Endodermal cell (in vitro differentiated cells): ENCODE measurements at regions not wholly inside any gene's neighbourhood (a gene's known extent, or its start where the extent isn't known, plus 50 kb on each side); places are given as distances from the start of the nearest gene placed in this dataset.

ENCODE experiments used
- DNase-seq: peaks from one replicate; pipeline ENCODE4 v3.0.0-alpha.2; 2017
- H3K27ac ChIP-seq: 2 replicates; pipeline ENCODE4 v1.5.1; 2013; ENCODE audit warnings: mild to moderate bottlenecking, low read depth, low read length, moderate library complexity
- H3K27me3 ChIP-seq: 2 replicates; pipeline ENCODE4 v1.6.1; 2013; ENCODE audit warnings: mild to moderate bottlenecking, low read length, moderate library complexity; ENCODE audit not compliant: insufficient read depth, control insufficient read depth, poor library complexity, severe bottlenecking
- H3K36me3 ChIP-seq: 2 replicates; pipeline ENCODE4 v1.7.0; 2013; ENCODE audit warnings: mild to moderate bottlenecking, low read length, moderate library complexity; ENCODE audit not compliant: control insufficient read depth, insufficient read depth
- H3K4me1 ChIP-seq: one replicate; pipeline ENCODE4 v1.7.0; 2013; ENCODE audit warnings: low read length; ENCODE audit not compliant: control insufficient read depth, insufficient read depth
- H3K4me3 ChIP-seq: 2 replicates; pipeline ENCODE4 v1.5.1; 2013; ENCODE audit warnings: mild to moderate bottlenecking, low read length, moderate library complexity
- H3K9ac ChIP-seq: 2 replicates; pipeline ENCODE4 v1.6.1; 2013; ENCODE audit warnings: mild to moderate bottlenecking, low read length, moderate library complexity; ENCODE audit not compliant: poor library complexity, severe bottlenecking; ENCODE audit errors: extremely low read depth
- H3K9me3 ChIP-seq: 2 replicates; pipeline ENCODE4 v1.6.1; 2013; ENCODE audit warnings: mild to moderate bottlenecking, low read length, moderate library complexity; ENCODE audit not compliant: control insufficient read depth
- H3K27ac Mint-ChIP-seq: 2 replicates; pipeline ENCODE4 v1.8.0; 2020; ENCODE audit warnings: mixed read lengths
- H3K27me3 Mint-ChIP-seq: 2 replicates; pipeline ENCODE4 v1.8.0; 2021; ENCODE audit warnings: mild to moderate bottlenecking, mixed read lengths; ENCODE audit not compliant: insufficient read depth
- H3K36me3 Mint-ChIP-seq: 2 replicates; pipeline ENCODE4 v1.8.0; 2020; ENCODE audit warnings: low read depth, mixed read lengths
- H3K4me1 Mint-ChIP-seq: 2 replicates; pipeline ENCODE4 v1.8.0; 2020; ENCODE audit warnings: mixed read lengths
- H3K4me3 Mint-ChIP-seq: 2 replicates; pipeline ENCODE4 v1.8.0; 2020; ENCODE audit warnings: mild to moderate bottlenecking, moderate library complexity, mixed read lengths
- H3K9me3 Mint-ChIP-seq: 2 replicates; pipeline ENCODE4 v1.8.0; 2020; ENCODE audit warnings: mild to moderate bottlenecking, mixed read lengths
- WGBS, 2 experiments: methylation state at CpG; one replicate each; pipeline versions ENCODE4 v1.1.5 to v1.1.7; 2013; ENCODE audit warnings: missing lambda C conversion rate in 2 of 2, mixed read lengths in 1 of 2; ENCODE audit not compliant: insufficient coverage in 1 of 2, insufficient read length in 1 of 2; 5-methylcytosine and 5-hydroxymethylcytosine counted together
- TF ChIP-seq, protein P1 (sequence below): fragments of 200-600 bp; sonication (generic); conservative IDR thresholded peaks from 2 replicates; pipeline ENCODE4 v1.5.0; 2021; ENCODE audit warnings: antibody characterized with exemption, mild to moderate bottlenecking

DNA sequence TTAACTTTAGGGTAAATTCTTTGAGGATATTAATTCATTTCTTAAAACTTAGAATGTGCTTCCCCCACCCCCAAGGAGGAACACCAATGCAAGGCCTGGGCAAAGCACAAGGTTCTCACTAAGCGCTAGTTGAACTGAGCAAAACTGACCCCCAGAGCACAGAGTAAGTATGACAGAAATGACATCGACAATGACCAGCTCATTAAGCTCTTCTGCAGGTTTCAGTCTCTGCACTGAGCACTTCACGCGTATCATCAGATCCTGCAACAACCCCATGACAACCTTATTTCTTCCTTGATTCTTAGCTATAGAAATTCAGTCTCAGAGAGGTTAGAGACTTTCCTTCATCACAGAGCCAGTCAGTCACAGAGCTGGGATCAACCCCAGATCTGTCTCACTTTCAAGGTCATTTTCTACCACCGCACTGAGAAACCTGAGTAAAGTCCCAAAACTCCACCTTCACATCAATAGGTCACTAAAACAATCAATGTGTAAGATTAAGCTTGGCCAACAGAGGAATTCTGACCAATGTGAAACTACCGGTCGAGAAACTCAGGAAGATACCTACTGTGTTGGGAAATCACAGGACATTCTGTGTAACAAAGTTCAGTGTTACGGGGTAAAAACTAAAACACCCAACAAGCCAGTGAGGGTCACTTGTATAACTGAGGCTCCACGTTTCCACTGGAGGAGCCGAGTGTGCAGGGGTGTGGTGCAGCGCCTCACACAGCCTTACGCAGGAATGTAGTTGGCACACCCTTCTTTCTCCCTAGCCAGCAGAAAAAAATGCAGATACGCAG is 129.0 kb upstream of the FOXQ1 start:
- 94 to 97% methylated on average over 6 to 12 of the region's 13 CpGs for WGBS, 2 experiments

DNA sequence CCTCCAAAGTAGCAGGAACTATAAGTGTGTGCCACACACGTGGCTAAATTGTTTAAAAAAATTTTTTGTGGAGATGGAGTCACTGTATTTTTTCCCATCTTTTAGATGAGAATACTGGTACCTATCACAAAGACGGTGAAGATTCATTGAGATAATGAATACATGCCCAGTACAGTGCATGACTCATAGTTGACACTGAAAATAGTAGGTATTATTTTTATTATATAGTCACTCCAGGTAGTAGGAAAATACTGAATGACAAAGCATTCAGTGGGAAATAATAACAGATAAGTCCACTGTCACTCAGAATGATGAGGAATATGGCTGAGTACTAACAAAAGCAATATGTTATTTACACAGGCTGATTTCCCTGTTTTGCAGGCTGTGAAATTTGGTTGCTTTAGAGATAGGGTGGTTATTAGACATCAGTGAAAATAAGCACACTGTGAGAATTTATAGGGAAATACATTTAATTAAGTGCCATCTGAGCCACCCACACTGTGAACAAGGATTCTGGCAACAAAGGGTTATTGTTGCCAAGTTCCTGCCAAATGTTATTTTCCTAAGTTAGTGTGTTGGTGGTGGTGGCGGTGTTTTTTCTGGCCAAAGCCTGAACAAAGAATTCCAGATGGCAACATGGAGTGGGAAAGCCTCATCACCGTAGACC is 129.8 kb upstream of the FOXQ1 start:
- whole genome bisulfite sequencing, 2 experiments = 94 to 100% methylated on average over 1 to 4 of the region's 4 CpGs
- TF ChIP-seq, protein P1, sequence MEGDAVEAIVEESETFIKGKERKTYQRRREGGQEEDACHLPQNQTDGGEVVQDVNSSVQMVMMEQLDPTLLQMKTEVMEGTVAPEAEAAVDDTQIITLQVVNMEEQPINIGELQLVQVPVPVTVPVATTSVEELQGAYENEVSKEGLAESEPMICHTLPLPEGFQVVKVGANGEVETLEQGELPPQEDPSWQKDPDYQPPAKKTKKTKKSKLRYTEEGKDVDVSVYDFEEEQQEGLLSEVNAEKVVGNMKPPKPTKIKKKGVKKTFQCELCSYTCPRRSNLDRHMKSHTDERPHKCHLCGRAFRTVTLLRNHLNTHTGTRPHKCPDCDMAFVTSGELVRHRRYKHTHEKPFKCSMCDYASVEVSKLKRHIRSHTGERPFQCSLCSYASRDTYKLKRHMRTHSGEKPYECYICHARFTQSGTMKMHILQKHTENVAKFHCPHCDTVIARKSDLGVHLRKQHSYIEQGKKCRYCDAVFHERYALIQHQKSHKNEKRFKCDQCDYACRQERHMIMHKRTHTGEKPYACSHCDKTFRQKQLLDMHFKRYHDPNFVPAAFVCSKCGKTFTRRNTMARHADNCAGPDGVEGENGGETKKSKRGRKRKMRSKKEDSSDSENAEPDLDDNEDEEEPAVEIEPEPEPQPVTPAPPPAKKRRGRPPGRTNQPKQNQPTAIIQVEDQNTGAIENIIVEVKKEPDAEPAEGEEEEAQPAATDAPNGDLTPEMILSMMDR = no peak
- Mint-ChIP-seq H3K4me3 (no peak overlapping the region), H3K4me1 (no peaks in the 10 kb centered on the region), H3K27ac (no peak overlapping the region), H3K9me3 (no peaks in the 10 kb centered on the region), H3K27me3 (peaks cover 5% of the 10 kb centered on the region), H3K36me3 (no peaks in the 10 kb centered on the region)
- Histone ChIP-seq H3K4me3 (no peak overlapping the region), H3K36me3 (no peaks in the 10 kb centered on the region), H3K27ac (no peak overlapping the region), H3K9ac (no peak overlapping the region), H3K27me3 (peaks cover 14% of the 10 kb centered on the region), H3K4me1 (no peaks in the 10 kb centered on the region), H3K9me3 (no peaks in the 10 kb centered on the region)
- no peak for DNase-seq

More for the DNA sequence above, 129.0 kb upstream of the FOXQ1 start:
- DNase-seq = no peak
- H3K36me3 Mint-ChIP-seq = no peaks in the 10 kb centered on the region
- H3K9me3 Mint-ChIP-seq = no peaks in the 10 kb centered on the region
- Histone ChIP-seq H3K36me3 (no peaks in the 10 kb centered on the region), H3K4me1 (no peaks in the 10 kb centered on the region), H3K4me3 (no peak overlapping the region), H3K9ac (no peak overlapping the region), H3K27ac (no peak overlapping the region), H3K27me3 (peaks cover 14% of the 10 kb centered on the region), H3K9me3 (no peaks in the 10 kb centered on the region)
- no peaks in the 10 kb centered on the region for H3K4me1 Mint-ChIP-seq
- H3K4me3 Mint-ChIP-seq = no peak overlapping the region
- peaks cover 11% of the 10 kb centered on the region for H3K27me3 Mint-ChIP-seq
- no peak overlapping the region for H3K27ac Mint-ChIP-seq
- TF ChIP-seq, protein P1 = peak; percentile 18

DNA sequence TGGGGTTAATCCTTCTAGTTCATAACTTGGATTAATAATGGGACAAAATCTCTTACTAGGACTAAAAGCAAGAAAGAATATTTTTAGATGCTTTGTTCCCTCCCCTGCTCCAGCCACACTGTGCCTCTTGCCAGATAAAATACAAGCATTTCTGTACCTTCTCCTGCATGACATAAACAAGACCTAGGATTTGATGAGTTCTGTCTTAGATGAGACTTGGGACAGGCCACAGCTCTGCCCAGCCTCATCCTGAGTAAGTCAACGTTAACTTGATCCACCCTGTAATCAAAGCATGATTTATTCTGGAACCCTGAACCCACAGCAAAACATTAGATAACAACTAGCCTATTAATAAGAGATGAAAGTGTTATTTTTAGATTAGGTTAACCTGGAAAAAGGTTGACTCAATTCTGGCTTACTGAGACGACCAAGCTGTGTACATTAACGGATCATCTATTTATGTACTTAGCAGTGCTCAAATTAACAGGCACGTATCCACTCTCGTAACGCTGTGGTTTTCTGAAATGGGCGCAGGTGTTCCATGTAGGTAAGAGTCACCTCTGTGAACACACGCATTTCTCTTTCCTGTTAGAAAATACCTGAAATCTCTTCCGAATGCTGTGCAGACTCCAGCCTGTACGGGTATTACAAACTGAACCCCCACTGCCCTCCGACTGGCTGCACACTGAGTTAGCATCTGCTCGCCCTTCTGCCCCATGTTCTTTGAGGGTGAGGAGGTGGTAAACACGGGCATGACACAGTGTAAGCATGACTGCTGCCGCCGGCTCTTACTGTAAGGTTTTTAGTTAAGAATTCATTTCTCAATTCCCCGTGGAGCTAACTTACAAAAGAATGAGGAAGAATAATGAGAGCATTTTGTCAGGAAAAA is 132.1 kb upstream of the FOXQ1 start:
- Mint-ChIP-seq H3K27ac (no peak overlapping the region), H3K27me3 (peaks cover 5% of the 10 kb centered on the region), H3K9me3 (no peaks in the 10 kb centered on the region), H3K4me3 (no peak overlapping the region), H3K4me1 (no peaks in the 10 kb centered on the region), H3K36me3 (no peaks in the 10 kb centered on the region)
- Histone ChIP-seq H3K9ac (no peak overlapping the region), H3K4me1 (no peaks in the 10 kb centered on the region), H3K27ac (no peak overlapping the region), H3K36me3 (no peaks in the 10 kb centered on the region), H3K27me3 (no peaks in the 10 kb centered on the region), H3K9me3 (no peaks in the 10 kb centered on the region), H3K4me3 (no peak overlapping the region)
- TF ChIP-seq, protein P1 = no peak
- 93 to 96% methylated on average over 13 to 16 of the region's 16 CpGs for WGBS, 2 experiments
- DNase-seq = no peak
